ENCODE measurements at regions not wholly inside any gene's neighbourhood (a gene's known extent, or its start where the extent isn't known, plus 50 kb on each side); places are given as distances from the start of the nearest gene placed in this dataset.

DNA sequence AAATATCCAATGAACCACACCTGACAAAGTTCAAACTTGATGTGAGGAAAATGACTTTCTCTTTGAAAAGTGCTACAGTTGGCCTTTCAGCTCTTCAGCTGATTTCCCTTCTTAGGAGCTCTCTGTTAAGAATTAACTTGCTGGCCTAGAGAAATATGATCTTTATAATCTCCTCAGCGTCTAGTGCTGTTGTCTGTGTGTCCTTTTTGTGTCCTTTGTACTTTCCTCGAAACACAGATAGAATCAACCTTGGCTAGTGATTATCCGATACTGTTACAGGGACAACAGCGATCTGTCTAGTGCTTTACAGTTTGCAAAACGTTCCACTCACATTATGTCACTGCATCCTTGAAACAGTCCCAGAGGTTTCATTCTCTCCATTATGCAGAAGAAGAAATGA lies 162.8 kb upstream of the RMST start:
- TF ChIP-seq RBAK (tag by site-specific recombination; IDR thresholded peaks at IDR 0.05) (no peak), ZNF184 (tag by site-specific recombination; IDR thresholded peaks at IDR 0.05) (no peak)
- TF ChIP-seq, protein P1, sequence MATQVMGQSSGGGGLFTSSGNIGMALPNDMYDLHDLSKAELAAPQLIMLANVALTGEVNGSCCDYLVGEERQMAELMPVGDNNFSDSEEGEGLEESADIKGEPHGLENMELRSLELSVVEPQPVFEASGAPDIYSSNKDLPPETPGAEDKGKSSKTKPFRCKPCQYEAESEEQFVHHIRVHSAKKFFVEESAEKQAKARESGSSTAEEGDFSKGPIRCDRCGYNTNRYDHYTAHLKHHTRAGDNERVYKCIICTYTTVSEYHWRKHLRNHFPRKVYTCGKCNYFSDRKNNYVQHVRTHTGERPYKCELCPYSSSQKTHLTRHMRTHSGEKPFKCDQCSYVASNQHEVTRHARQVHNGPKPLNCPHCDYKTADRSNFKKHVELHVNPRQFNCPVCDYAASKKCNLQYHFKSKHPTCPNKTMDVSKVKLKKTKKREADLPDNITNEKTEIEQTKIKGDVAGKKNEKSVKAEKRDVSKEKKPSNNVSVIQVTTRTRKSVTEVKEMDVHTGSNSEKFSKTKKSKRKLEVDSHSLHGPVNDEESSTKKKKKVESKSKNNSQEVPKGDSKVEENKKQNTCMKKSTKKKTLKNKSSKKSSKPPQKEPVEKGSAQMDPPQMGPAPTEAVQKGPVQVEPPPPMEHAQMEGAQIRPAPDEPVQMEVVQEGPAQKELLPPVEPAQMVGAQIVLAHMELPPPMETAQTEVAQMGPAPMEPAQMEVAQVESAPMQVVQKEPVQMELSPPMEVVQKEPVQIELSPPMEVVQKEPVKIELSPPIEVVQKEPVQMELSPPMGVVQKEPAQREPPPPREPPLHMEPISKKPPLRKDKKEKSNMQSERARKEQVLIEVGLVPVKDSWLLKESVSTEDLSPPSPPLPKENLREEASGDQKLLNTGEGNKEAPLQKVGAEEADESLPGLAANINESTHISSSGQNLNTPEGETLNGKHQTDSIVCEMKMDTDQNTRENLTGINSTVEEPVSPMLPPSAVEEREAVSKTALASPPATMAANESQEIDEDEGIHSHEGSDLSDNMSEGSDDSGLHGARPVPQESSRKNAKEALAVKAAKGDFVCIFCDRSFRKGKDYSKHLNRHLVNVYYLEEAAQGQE (tag by site-specific recombination; IDR thresholded peaks at IDR 0.05) = no peak
- TF ChIP-seq, protein P2, sequence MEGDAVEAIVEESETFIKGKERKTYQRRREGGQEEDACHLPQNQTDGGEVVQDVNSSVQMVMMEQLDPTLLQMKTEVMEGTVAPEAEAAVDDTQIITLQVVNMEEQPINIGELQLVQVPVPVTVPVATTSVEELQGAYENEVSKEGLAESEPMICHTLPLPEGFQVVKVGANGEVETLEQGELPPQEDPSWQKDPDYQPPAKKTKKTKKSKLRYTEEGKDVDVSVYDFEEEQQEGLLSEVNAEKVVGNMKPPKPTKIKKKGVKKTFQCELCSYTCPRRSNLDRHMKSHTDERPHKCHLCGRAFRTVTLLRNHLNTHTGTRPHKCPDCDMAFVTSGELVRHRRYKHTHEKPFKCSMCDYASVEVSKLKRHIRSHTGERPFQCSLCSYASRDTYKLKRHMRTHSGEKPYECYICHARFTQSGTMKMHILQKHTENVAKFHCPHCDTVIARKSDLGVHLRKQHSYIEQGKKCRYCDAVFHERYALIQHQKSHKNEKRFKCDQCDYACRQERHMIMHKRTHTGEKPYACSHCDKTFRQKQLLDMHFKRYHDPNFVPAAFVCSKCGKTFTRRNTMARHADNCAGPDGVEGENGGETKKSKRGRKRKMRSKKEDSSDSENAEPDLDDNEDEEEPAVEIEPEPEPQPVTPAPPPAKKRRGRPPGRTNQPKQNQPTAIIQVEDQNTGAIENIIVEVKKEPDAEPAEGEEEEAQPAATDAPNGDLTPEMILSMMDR (tag by site-specific recombination; IDR thresholded peaks at IDR 0.05) = no peak
